GM18520 (cell line): ENCODE measurements at regions not wholly inside any gene's neighbourhood (a gene's known extent, or its start where the extent isn't known, plus 50 kb on each side); places are given as distances from the start of the nearest gene placed in this dataset.
"Not testable (repeated sequence)": the region's sequence is repeated elsewhere in the genome, so short reads cannot be mapped to it uniquely, and the experiment has no call there.

Experiments used
- ATAC-seq: cut with Tn5 transposase; IDR thresholded peaks from one replicate; pipeline ENCODE4 v1.9.1; 2021; ENCODE audit not compliant: unreplicated experiment

DNA sequence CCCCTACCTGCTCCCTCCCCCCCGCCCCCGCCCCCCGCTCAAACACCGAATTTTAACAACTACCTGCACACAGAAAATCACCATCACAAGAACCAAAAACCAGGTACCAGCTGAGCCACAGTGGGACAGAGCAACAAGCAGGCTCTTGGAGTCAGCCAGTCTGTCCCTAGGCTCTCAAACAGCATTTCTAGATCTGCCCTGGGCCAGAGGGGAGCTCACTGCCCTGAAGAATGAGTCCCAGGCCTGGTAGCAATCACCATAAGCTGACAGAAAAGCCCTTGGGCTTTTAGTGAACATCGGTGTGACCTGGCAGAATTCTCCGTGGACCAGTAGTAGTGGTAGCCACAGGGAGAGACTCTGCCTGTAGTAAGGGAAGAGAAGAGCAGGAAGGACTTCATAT is 58.3 kb downstream of the C11orf87 start:
- no peak for ATAC-seq

DNA sequence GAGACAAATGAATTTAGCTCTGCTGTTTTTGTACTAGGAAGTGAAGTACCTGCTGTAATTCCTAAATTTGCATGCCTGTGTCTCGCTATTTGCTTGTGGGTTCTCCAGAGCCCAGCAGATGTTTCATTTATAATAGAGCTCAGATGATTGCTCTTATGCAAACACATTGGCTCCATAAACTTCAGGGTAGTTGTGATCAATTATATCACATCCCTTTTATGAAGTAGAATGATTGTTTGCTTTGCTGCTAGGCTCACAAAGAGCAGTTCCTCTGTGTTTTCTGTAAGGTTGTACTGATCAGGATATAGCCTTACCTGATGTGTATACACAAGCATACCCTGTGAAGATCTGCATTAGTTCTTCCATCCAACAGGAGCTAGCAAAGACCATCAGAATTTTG is 64.1 kb downstream of the C11orf87 start:
- no peak for ATAC-seq

DNA sequence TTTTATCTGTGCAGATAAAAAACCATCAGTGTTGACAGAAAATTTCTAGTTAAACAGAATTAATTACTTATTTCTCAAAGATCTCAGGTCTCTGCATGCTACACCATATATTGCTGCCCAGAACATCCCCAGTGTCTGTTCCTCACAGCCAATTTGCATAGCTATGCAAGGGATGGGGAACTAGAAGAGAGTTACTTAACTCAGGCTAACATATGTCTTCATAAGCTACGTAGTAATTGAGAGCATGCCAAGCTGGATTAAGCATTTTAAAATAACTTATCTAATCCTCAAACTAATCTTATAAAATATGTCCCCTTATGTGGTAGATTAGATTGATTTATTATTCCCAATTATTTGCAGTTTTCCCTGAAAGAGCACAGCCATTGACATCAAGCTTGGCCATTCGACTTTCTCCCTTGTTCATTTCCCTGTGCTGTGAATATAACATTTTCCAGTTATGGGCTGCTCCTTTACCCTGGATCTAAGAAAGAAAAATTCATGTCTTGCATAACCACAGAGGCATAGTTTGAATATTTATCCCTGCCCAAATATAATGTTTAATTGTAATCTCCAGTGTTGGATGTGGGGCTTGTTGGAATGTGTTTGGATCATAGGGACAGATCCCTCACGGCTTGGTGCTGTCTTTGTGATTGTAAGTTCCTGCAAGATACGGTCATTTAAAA is 69.1 kb downstream of the C11orf87 start:
- no peak for ATAC-seq

DNA sequence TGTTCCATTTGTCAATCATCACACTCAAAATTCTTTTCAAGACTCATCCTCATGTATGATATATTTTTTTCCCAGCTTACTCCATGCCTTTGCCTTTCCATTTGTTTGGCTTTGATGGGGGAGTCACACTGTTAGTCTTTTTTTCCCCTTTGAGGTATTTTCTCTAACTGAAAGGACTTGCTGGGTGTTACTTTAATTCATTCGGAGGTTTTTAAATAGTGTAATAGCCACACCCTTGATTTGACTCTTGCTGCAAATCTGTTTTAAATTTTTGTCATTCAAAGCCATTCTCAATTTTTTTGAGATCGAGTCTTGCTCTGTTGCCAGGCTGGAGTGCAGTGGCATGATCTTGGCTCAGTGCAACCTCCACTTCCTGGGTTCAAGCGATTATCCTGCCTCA is 84.1 kb downstream of the C11orf87 start:
- ATAC-seq = no peak

DNA sequence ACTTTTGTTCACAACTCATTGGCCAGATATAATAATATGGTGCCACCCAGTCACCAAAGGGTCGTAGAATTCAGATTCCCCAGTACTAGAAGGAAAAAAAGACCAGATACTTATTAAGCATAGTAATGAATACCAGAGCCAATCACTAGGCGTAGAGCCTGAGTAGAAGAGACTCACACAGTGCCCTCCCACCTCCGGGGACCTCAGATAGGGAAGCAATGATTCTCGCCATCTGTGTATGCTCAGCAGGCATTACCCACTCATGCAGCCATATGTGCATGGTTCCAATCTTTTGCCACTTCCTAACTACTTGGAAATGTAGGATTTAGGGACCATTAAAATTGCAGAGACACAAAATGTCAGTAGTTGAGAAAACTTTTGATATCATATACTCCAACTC is 85.3 kb downstream of the C11orf87 start:
- ATAC-seq = no peak

DNA sequence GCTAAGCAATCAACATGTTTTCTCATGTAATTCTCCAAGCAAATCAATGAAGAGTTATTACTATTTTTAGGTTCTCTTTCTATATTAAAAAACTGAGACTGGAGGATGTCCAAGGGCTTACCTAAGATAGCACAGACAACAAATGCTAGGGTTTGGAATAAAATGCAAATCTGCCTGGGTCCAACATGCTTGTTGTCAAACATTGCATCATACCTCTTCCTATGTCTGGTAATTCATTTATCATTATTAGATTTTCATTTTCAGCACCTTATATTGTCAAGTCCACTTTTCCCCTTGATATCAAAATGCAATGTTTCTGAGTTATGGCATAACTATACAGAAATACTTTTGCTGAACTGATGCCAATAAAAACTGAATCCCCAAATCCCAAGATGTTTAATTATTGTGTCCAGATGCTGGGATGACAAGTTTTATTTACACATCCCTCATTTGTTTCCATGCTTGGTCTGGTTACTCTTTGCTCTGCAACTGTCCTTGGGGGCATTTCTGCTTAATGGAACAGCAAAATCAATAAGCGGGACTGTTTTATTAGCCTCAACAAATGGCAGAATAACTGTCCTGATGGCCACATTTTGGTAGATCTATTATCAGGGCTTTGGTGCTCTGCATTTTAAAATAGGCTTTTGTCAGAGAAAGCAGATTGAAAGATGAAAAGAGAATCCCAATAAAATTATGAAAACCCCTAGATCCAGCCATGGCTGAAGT is 86.0 kb downstream of the C11orf87 start:
- ATAC-seq = no peak

DNA sequence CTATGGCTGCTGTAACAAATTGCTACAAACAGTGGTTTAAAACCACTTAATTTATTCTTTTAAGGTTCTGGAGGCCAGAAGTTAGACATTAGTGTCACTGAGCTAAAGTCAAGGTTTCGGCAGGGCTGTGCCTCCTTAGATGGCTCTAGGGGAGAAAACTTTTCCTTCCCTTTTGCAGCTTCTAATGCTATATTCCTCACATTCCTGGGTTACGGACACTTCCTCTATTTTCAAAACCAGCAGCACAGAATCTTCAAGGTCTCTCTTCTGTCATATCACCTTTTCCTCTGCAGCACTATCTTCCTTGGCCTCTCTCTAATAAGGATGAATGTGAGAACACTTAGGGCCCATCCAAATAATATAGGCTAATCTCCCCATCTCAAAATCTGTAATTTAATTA is 87.0 kb downstream of the C11orf87 start:
- no peak for ATAC-seq

DNA sequence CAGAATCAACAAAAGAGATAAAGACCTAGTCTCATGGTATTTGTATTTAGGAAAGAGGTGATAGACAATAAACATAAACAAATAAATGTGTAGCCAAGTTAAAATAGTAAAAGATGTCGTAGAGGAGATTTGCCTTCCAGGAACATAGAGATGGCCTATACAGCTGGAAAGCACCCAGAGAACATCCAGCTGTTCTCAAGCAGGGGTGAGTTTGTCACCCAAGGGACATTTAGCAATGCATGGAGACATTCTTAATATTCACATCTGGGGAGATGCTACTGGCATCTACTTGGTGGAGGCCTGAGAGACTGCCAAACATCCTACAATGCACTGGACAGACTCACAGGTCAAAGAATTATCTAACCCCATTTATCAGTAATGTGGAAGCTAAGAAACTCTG is 88.3 kb downstream of the C11orf87 start:
- no peak for ATAC-seq

DNA sequence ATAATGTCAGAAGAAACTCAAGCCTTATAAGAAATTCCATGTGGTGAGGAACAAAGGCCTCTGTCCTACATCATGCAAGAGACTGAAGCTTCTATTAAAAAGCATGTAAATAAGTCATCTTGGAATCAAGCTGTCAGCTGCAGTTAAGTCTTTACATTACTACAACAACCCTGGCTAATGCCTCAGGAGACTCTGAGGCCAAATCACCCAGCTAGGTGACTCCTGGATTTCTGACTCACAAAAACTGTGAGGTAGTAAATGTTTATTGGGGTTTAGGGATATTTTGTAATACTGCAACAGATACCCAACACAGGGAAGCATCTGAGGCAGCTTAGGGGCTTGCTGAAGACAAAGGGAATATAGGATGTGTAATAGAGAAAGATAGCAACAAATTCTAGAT is 89.6 kb downstream of the C11orf87 start:
- no peak for ATAC-seq

DNA sequence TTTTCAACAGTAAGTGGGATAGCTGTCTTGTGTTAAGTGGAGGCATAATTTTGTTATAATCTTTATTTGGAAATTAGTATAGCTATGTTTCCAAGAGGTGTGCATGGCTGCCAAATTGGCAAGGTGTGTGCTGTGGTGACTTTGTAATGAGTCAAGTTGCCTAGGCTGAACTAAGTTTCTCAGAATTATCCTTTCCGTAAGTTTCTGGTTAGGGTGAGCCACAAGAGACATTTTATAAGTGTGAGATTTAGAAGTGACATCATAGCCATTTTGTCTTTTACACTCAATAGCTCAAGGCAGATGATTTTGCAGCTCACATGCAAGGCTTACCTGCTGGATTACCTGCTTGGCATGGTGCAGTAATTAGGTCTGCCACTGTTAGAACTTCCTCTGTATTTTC is 90.3 kb downstream of the C11orf87 start:
- no peak for ATAC-seq

DNA sequence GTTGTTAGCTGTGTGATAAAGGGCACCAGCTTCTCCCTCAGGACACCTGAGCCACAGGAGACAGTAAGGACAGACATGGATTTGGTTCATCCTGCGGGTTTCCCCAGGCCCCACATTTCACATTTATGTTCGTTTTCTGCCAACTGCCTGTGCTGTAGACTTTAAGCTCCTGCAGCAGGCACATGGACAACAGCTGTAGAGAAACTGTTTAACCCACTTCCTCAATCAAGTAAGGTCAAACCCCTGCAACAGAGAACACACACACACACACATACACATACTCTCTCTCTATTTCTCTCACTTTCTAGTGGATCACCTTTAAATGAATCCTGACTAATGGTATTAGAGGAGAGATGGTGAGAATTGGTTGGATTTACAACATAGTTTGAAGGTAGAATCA is 90.7 kb downstream of the C11orf87 start:
- ATAC-seq = no peak

DNA sequence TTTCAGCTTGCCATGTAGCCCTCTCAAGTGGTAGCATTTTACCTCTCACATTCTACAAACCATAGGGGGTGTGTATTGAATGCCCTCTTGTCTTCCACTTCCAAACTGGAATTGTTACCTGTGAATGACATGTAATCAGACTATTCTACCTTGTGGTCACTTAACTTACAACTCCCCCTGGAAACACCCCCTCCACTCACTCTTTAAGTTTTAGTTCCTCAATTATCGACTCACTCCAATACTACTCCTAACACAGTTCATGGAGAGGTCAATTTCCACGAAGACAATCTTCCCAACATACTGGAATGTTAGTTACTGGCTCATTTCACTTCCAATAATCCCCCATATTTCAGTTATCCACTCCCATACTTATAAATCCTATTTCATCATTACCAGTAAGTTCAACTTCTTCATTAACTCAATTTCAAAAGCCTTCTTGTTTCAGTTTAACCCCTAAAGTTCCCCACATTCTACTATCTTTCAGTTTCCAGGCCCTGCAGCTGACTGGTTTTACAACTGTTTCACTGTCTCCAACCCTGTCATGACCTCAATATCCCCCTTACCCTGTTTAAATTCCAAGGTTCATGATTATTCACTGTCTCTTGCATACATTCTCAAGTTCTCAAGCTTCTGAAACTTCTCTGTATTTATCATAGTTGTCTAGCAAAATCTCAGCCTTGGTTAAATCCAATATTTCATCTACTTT is 92.5 kb downstream of the C11orf87 start:
- no peak for ATAC-seq

DNA sequence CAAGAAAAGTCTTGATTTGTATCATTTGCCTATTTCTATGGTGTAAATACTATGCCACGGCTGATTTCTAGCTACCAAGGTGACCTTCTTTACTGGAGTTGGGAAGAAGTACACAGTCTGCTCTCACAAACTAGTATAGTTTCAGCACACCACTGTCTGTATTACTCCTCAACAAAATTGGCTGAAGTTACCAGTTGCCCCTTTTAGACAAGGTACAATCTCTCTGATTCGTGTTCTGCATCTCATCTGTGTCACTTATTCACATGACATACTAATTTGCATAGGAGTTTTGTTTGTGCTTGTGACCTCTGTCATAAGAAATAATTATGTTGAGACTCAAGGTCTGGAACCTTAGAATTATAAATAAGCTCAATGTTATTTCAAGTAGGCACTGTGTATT is 97.3 kb downstream of the C11orf87 start:
- ATAC-seq = no peak

DNA sequence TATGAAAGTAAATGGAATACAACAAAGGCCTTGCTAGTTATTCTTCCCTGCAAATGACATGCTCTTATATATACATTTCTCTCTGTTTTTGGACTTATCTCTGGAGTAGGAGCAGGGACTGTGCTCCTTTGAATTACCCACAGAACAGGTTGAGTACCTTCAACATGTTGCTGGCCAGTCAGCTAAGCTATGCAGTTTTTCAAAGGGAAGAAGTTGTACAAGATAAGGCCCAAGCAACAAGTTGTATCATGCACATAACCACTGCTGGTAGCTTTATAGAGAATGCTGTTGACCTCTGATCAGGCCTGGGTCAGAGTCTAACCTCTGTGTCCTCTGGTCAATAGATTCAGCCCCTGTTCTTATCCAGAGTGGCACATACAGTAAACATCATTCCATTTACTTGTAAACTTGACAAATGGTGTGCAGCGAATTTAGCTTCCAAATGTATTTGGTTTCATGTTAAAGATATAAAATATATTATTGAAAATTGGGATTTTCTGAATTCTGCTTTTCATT is 99.6 kb downstream of the C11orf87 start:
- ATAC-seq = no peak

DNA sequence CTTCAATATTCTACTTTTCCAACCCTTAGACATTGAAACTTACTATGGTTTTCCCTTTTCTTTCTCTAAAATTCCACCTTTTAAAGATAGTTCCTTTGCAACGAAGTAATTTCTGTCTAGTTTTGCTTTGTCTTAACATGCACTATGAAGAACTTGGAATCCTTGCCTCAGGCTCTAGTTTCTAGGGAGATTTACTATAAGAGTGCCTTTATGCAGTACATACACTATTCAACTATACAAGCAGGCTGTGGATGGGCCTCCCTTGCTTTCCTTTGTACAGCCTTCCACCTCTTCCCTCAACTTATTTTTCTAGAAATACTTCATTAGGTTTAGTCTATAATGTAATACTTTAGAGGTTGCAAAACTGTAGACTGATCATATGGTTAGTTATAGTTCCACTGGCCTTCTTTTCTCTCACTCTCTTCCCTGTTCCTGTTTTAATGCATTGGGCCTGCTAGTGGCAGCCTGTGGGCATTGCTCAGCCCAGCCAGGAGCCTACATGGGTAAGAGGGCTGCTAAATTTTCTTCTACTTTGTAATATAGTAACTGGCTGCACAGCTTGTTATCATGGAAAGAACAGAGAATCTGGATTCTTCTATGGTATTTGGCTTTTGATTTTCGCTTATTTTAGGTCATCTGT is 100.2 kb downstream of the C11orf87 start:
- no peak for ATAC-seq

DNA sequence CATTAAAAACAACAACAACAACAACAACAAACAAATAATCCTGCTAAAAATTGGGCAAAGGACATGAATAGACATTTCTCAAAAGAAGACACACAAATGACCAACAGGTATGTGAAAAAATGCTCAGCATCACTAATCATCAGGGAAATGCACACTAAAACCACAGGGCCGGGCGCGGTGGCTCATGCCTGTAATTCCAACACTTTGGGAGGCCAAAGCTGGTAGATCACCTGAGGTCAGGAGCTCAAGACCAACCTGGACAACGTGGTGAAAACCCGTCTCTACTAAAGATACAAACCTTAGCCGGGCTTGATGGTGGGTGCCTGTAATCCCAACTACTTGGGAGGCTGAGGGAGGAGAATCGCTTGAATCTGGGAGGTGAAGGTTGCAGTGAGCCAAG is 103.6 kb downstream of the C11orf87 start:
- ATAC-seq = not testable (repeated sequence)

DNA sequence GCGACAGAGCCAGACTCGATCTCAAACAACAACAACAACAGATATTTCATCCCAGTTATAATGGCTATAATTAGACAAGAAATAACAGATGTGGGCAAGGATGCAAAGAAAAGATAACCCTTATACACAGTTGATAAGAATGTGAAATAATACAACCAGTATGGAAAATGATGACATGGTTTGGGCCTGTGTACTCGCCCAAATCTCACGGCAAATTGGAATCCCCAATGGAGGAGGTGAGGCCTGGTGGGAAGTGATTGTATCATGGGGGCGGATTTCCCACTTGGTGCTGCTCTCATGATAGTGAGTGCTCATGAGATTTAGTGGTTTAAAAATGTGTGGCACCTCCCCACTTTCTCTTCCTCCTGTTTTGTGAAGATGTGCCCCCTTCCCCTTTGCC is 104.1 kb downstream of the C11orf87 start:
- ATAC-seq = no peak

DNA sequence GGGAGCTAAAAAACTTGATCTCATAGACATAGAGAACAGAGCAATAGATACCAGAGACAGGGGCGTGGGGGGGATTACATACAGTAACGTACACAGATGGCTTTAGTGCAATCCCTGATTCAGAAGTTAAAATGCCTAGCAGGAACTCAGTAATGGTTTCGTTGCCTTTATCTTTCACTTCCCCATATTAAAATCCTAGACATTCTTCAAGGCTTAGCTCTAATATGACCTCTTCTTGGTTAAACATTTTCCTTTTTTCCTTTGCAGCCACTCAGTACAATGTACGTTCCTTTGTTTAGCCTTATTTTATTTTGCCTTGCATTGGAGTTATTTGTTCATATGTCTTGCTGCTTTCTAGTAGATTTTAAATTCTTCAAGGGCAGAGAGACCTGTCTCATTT is 104.9 kb downstream of the C11orf87 start:
- ATAC-seq = no peak

DNA sequence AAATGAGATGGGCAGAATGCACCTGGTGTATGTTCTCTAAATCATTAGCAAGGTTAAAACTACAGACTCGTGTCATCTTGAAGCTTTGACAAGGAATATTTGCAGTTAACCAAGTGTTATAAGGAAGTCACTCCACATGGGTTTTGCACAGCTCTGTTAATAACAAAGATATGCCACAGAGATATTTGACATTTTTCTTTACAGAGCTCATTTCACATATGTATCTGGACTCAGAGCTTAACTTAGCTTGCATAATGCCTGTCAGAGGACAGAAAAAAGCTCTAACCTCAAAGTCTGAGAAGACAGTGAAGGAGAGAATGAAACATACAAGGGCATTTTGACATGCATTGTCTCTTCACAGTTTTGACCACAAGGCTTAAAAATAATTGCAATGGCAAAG is 105.5 kb downstream of the C11orf87 start:
- no peak for ATAC-seq

DNA sequence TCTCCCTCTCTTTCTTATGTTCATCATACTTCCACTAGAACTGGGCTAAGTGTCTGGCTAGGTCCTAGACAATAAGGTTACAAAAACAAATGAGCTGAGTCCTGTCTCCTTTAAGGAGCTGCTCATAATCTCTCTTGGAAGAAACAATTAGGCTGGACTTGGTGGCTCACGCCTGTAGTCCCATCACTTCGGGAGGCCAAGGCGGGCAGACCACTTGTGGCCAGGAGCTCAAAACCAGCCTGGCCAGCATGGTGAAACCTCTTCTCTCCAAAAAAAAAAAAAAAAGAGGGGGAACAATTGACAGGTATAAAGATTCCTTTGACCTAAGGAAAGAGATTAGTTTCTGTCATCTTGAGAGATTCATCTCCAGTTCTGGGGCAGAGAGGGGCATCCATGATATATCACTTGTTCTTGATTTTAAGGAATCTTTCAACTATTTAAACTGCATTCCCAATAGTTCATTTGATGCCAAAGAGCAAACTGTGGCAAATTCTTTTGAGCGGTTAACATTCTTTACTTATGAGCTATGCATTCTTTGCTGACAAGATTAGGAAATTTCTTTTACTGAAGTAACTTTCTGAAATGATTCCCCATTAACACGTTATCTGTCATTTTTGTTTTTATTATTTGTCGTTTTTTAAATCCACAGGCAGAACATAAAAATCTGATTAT is 125.5 kb downstream of the C11orf87 start:
- ATAC-seq = no peak

DNA sequence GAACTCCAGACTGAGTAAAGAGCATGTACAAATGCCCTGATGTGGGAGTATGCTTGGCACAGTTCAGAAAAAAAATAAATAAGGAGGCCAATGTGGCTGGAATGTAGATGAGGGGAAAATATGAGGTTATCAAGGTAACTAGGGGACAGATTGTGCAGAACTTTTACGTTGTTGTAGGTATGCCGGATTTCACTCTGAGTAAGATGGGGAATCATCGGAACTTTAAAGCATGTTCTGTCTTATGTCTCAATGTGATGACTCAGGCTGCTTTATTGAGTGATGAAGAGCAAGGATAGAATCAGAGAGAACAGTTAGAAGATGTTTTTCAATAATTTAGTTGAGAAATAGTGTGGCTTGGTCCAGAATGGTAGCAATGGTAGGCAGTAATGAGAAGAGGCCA is 130.4 kb downstream of the C11orf87 start:
- no peak for ATAC-seq
